IMR-90 (cell line): ENCODE measurements at regions not wholly inside any gene's neighbourhood (a gene's known extent, or its start where the extent isn't known, plus 50 kb on each side); places are given as distances from the start of the nearest gene placed in this dataset.
"Not testable (repeated sequence)": the region's sequence is repeated elsewhere in the genome, so short reads cannot be mapped to it uniquely, and the experiment has no call there.

Experiments
- ATAC-seq: fragments of 200-7000 bp; cut with Tn5 transposase; 2 replicates; pipeline ENCODE4 v1.9.1; 2020; ENCODE audit warnings: low read depth, mild to moderate bottlenecking, moderate library complexity
- BruUV-seq: library from RNA; stranded (reverse); fragments of 400-500 nt; replicated peaks from 2 replicates; lab custom pipeline; 2021; lab: Mats Ljungman, UMichigan
- CTCF ChIA-PET: fragments of 300-600 bp; formaldehyde crosslinking; extraction: SDS; loops from one replicate; lab custom pipeline; 2021; ENCODE audit warnings: antibody characterized with exemption; lab: Yijun Ruan, JAX
- POLR2A ChIA-PET: fragments of 300-600 bp; sonication (Branson Sonifier 250); formaldehyde crosslinking; loops from one replicate; lab custom pipeline; 2022; ENCODE audit warnings: antibody characterized with exemption; ENCODE audit not compliant: unreplicated experiment; lab: Charles Lee
- DNase-seq: peaks from one replicate; pipeline ENCODE4 v3.0.0; 2013
- H2AFZ ChIP-seq: replicated peaks from 2 replicates; pipeline ENCODE3; 2013; ENCODE audit warnings: low read length, mild to moderate bottlenecking; ENCODE audit not compliant: poor library complexity
- H2AK5ac ChIP-seq: 2 replicates; pipeline ENCODE4 v1.6.1; 2013; ENCODE audit warnings: low read depth, low read length, inconsistent platforms
- H2AK9ac ChIP-seq: replicated peaks from 2 replicates; pipeline ENCODE3; 2013; ENCODE audit warnings: mild to moderate bottlenecking, low read depth, low read length, moderate library complexity; ENCODE audit not compliant: poor library complexity
- H2BK120ac ChIP-seq: 2 replicates; pipeline ENCODE4 v1.6.1; 2013; ENCODE audit warnings: low read depth, low read length, inconsistent platforms
- H2BK15ac ChIP-seq: 3 replicates; pipeline ENCODE4 v1.6.1; 2013; ENCODE audit warnings: low read depth, low read length, inconsistent platforms
- H2BK20ac ChIP-seq: 2 replicates; pipeline ENCODE4 v1.6.1; 2013; ENCODE audit warnings: low read depth, mild to moderate bottlenecking, inconsistent platforms, low read length, moderate library complexity
- H2BK5ac ChIP-seq: 2 replicates; pipeline ENCODE4 v1.6.1; 2013; ENCODE audit warnings: mild to moderate bottlenecking, low read depth, low read length, inconsistent platforms; ENCODE audit not compliant: poor library complexity, severe bottlenecking
- H3K14ac ChIP-seq: replicated peaks from 2 replicates; pipeline ENCODE4 v1.6.1; 2013; ENCODE audit warnings: low read depth, low read length, inconsistent platforms
- H3K18ac ChIP-seq: 2 replicates; pipeline ENCODE4 v1.6.1; 2013; ENCODE audit warnings: low read depth, low read length, control low read depth
- H3K23ac ChIP-seq: 2 replicates; pipeline ENCODE4 v1.6.1; 2013; ENCODE audit warnings: low read depth, low read length, inconsistent platforms
- H3K27ac ChIP-seq: 2 replicates; pipeline ENCODE4 v1.5.1; 2013; ENCODE audit warnings: mild to moderate bottlenecking, control low read depth, low read length; ENCODE audit not compliant: insufficient read depth
- H3K27me3 ChIP-seq: 2 replicates; pipeline ENCODE4 v1.6.1; 2013; ENCODE audit warnings: low read length; ENCODE audit not compliant: control insufficient read depth, insufficient read depth
- H3K36me3 ChIP-seq: 2 replicates; pipeline ENCODE4 v1.6.1; 2013; ENCODE audit warnings: low read length, mixed read lengths; ENCODE audit not compliant: control insufficient read depth, insufficient read depth
- H3K4ac ChIP-seq: 2 replicates; pipeline ENCODE4 v1.6.1; 2013; ENCODE audit warnings: low read depth, low read length, inconsistent platforms
- H3K4me1 ChIP-seq: 2 replicates; pipeline ENCODE4 v1.6.1; 2013; ENCODE audit warnings: low read length, mixed read lengths; ENCODE audit not compliant: control insufficient read depth, insufficient read depth
- H3K4me2 ChIP-seq: 2 replicates; pipeline ENCODE4 v1.6.1; 2013; ENCODE audit warnings: low read depth, mild to moderate bottlenecking, control low read depth, low read length, moderate library complexity
- H3K4me3 ChIP-seq: 2 replicates; pipeline ENCODE4 v1.5.1; 2013; ENCODE audit warnings: low read depth, mild to moderate bottlenecking, control low read depth, low read length, moderate library complexity; ENCODE audit not compliant: insufficient read depth
- H3K56ac ChIP-seq: 2 replicates; pipeline ENCODE4 v1.6.1; 2013; ENCODE audit warnings: low read length, inconsistent platforms; ENCODE audit not compliant: insufficient read depth; ENCODE audit errors: extremely low read depth
- H3K79me1 ChIP-seq, 2 experiments: 2 replicates each; pipeline ENCODE4 v1.6.1; 2013; ENCODE audit warnings: low read length in 2 of 2, inconsistent platforms in 1 of 2, low read depth in 1 of 2
- H3K9ac ChIP-seq: 2 replicates; pipeline ENCODE4 v1.6.1; 2013; ENCODE audit warnings: low read depth, low read length, control low read depth
- H3K9me1 ChIP-seq: 2 replicates; pipeline ENCODE4 v1.6.1; 2013; ENCODE audit warnings: low read length, inconsistent platforms; ENCODE audit not compliant: insufficient read depth
- H3K9me3 ChIP-seq: 2 replicates; pipeline ENCODE4 v1.6.1; 2013; ENCODE audit warnings: low read length; ENCODE audit not compliant: control insufficient read depth, insufficient read depth
- H4K20me1 ChIP-seq: 2 replicates; pipeline ENCODE4 v1.6.1; 2013; ENCODE audit warnings: low read length, inconsistent platforms; ENCODE audit not compliant: insufficient read depth
- H4K5ac ChIP-seq: 2 replicates; pipeline ENCODE4 v1.6.1; 2013; ENCODE audit warnings: mild to moderate bottlenecking, low read depth, low read length, control low read depth
- H4K8ac ChIP-seq, 2 experiments: 2 replicates each; pipeline ENCODE4 v1.6.1; 2013; ENCODE audit warnings: low read depth in 2 of 2, low read length in 2 of 2, control low read depth in 1 of 2, inconsistent platforms in 1 of 2
- H4K91ac ChIP-seq: 2 replicates; pipeline ENCODE4 v1.6.1; 2013; ENCODE audit warnings: low read depth, low read length, inconsistent platforms; ENCODE audit not compliant: insufficient read depth
- RAD21 ChIP-seq: IDR thresholded peaks from 2 replicates; pipeline ENCODE4 v1.6.1; 2012; ENCODE audit warnings: low read length, improper control_type of control experiment
- RCOR1 ChIP-seq: IDR thresholded peaks from 2 replicates; pipeline ENCODE4 v1.6.1; 2012; ENCODE audit warnings: mild to moderate bottlenecking, low read length, improper control_type of control experiment; ENCODE audit not compliant: insufficient replicate concordance
- USF2 ChIP-seq: fragments of 150-350 bp; IDR thresholded peaks from 2 replicates; pipeline ENCODE4 v1.6.1; 2017; ENCODE audit warnings: mild to moderate bottlenecking, antibody characterized with exemption, low read length, low read depth
- WGBS, 2 experiments: methylation state at CpG; one replicate each; pipeline versions ENCODE4 v1.1.5 to v1.1.7; 2013; ENCODE audit warnings: missing lambda C conversion rate in 2 of 2; ENCODE audit not compliant: insufficient read length in 1 of 2; ENCODE audit errors: extremely low coverage in 2 of 2; 5-methylcytosine and 5-hydroxymethylcytosine counted together
- dilution Hi-C: fragments of 300-500 bp; cut with HindIII; formaldehyde crosslinking; loops from one replicate; pipeline ENCODE4 v1.14.3; 2018; ENCODE audit warnings: low sequenced_read_pairs; ENCODE audit not compliant: unreplicated experiment
- in situ Hi-C: fragments of 300-500 bp; cut with MboI; formaldehyde crosslinking; loops from 3 replicates; pipeline ENCODE4 v1.14.3; 2019; ENCODE audit warnings: low sequenced_read_pairs, inconsistent platforms, mixed read lengths
- intact Hi-C: fragments of 100-400 bp; cut with micrococcal nuclease; formaldehyde crosslinking; loops from 2 replicates; pipeline ENCODE4 v1.10.0; 2022

DNA sequence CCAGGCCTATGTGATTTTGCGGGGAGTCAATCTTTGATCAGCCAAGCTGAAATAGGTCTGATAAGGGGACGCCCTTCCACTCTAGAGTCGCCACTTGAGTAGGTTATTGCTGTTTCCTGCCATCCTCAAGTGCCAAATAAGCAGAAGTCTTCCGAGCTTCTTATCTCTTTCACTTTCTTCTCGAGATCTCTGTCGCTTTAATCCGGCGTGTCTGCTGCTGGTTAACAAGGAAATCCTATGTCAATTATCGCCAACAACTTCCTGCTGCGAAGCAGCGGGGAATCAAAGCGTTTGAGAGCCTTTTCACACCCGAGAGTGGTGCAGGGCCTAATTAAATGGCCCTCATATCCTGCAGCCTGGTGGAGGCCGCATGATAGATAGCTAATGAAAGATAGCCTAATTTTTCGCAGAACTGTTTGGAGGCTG lies 215.9 kb downstream of the RAB11FIP2 start:
- H3K36me3 ChIP-seq = no peaks in the 10 kb centered on the region
- no peaks in the 10 kb centered on the region for H3K27me3 ChIP-seq
- ATAC-seq (no peak), DNase-seq (no peak)
- WGBS, 2 experiments = 20% methylated on average over 1 of the region's 15 CpGs; no CpG with 5 or more reads in 1 of the 2 experiments
- no peak overlapping the region for H2AFZ ChIP-seq
- no peak overlapping the region for H2BK20ac ChIP-seq
- no peak overlapping the region for H2AK9ac ChIP-seq
- peaks cover 9% of the 10 kb centered on the region; the same call in 1 of the 2 replicates for H3K9me3 ChIP-seq
- no peak overlapping the region for H3K4ac ChIP-seq
- POLR2A ChIA-PET = no interaction called here
- no peak overlapping the region for H3K9ac ChIP-seq
- intact Hi-C loops (no loop called here), dilution Hi-C loops (no loop called here), in situ Hi-C loops (no loop called here)
- H3K9me1 ChIP-seq = no peaks in the 10 kb centered on the region
- no peak overlapping the region for H3K27ac ChIP-seq
- no peak overlapping the region for H4K5ac ChIP-seq
- H3K23ac ChIP-seq = no peak overlapping the region
- H3K79me1 ChIP-seq = no peaks in the 10 kb centered on the region
- no peak overlapping the region for H2BK120ac ChIP-seq
- H2AK5ac ChIP-seq = no peak overlapping the region
- H4K91ac ChIP-seq = no peak overlapping the region
- no peak overlapping the region for H2BK5ac ChIP-seq
- no peak overlapping the region for H2BK15ac ChIP-seq
- no TSS peak for BruUV-seq
- no peaks in the 10 kb centered on the region for H3K4me1 ChIP-seq
- H3K4me2 ChIP-seq = no peak overlapping the region
- H4K20me1 ChIP-seq = no peaks in the 10 kb centered on the region
- H3K18ac ChIP-seq = no peak overlapping the region
- no peak overlapping the region for H3K56ac ChIP-seq
- no peak overlapping the region for H3K4me3 ChIP-seq
- CTCF ChIA-PET = no interaction called here
- TF ChIP-seq RAD21 (no peak), USF2 (no peak), RCOR1 (no peak)
- no peak overlapping the region for H3K14ac ChIP-seq
- no peak overlapping the region for H4K8ac ChIP-seq

- H4K91ac ChIP-seq, H2AK5ac ChIP-seq, BruUV-seq, H3K4me3 ChIP-seq, H3K9ac ChIP-seq, H3K27me3 ChIP-seq, H4K8ac ChIP-seq, H3K4ac ChIP-seq, H2AK9ac ChIP-seq, H4K20me1 ChIP-seq, H3K56ac ChIP-seq, in situ Hi-C loops, H3K23ac ChIP-seq, H3K36me3 ChIP-seq, H3K4me1 ChIP-seq, H3K14ac ChIP-seq, H2BK15ac ChIP-seq, H2BK20ac ChIP-seq, H3K79me1 ChIP-seq, H3K27ac ChIP-seq, H2BK120ac ChIP-seq, H3K18ac ChIP-seq, H2BK5ac ChIP-seq, H4K5ac ChIP-seq, ATAC-seq, CTCF ChIA-PET, intact Hi-C loops, POLR2A ChIA-PET, H3K9me1 ChIP-seq, DNase-seq, H2AFZ ChIP-seq, dilution Hi-C loops, H3K4me2 ChIP-seq: not testable (repeated sequence)
- peaks cover 11% of the 10 kb centered on the region for H3K9me3 ChIP-seq
- 42% methylated on average over 2 of the region's 39 CpGs; no CpG with 5 or more reads in 1 of the 2 experiments for WGBS, 2 experiments
Measured at GRCh38 chr10:117838500-117839498, 207.9 kb downstream of the RAB11FIP2 start.
